Hepatocyte (in vitro differentiated cells): ENCODE measurements at regions not wholly inside any gene's neighbourhood (a gene's known extent, or its start where the extent isn't known, plus 50 kb on each side); places are given as distances from the start of the nearest gene placed in this dataset.

Source experiments
- DNase-seq: peaks from one replicate; pipeline ENCODE4 v3.0.0-alpha.2; 2016; ENCODE audit warnings: low spot score
- H2AFZ ChIP-seq: fragments of 200-600 bp; sonication (generic); 2 replicates; pipeline ENCODE4 v1.6.0; 2016; ENCODE audit warnings: antibody characterized with exemption, mild to moderate bottlenecking
- H3K27ac ChIP-seq: fragments of 200-600 bp; sonication (generic); 2 replicates; pipeline ENCODE4 v1.5.1; 2016; ENCODE audit warnings: mild to moderate bottlenecking
- H3K27me3 ChIP-seq: fragments of 200-600 bp; sonication (generic); 2 replicates; pipeline ENCODE4 v1.6.1; 2016
- H3K36me3 ChIP-seq: fragments of 200-600 bp; sonication (generic); replicated peaks from 2 replicates; pipeline ENCODE4 v1.5.1; 2016; ENCODE audit warnings: low read depth; ENCODE audit not compliant: insufficient read depth
- H3K4me1 ChIP-seq: fragments of 200-600 bp; sonication (generic); 2 replicates; pipeline ENCODE4 v1.5.1; 2016; ENCODE audit warnings: mild to moderate bottlenecking, moderate library complexity; ENCODE audit not compliant: insufficient read depth
- H3K4me2 ChIP-seq: fragments of 200-600 bp; sonication (generic); 2 replicates; pipeline ENCODE4 v1.6.0; 2016
- H3K4me3 ChIP-seq: fragments of 200-600 bp; sonication (generic); 2 replicates; pipeline ENCODE4 v1.5.1; 2016; ENCODE audit warnings: mild to moderate bottlenecking
- H3K79me2 ChIP-seq: fragments of 200-600 bp; sonication (generic); 2 replicates; pipeline ENCODE4 v1.6.0; 2017; ENCODE audit warnings: mild to moderate bottlenecking
- H3K9me2 ChIP-seq: fragments of 200-600 bp; sonication (generic); replicated peaks from 2 replicates; pipeline ENCODE4 v1.6.0; 2017; ENCODE audit warnings: mild to moderate bottlenecking; ENCODE audit not compliant: insufficient read depth
- H3K9me3 ChIP-seq: fragments of 200-600 bp; sonication (generic); 2 replicates; pipeline ENCODE4 v1.5.1; 2016; ENCODE audit warnings: low read depth, mild to moderate bottlenecking
- H4K20me1 ChIP-seq: fragments of 200-600 bp; sonication (generic); 2 replicates; pipeline ENCODE4 v1.6.0; 2016; ENCODE audit warnings: mild to moderate bottlenecking; ENCODE audit not compliant: insufficient read depth, poor library complexity, severe bottlenecking
- CTCF ChIP-seq: fragments of 200-600 bp; sonication (generic); IDR thresholded peaks from 2 replicates; pipeline ENCODE4 v1.5.1; 2016; ENCODE audit warnings: antibody characterized with exemption, mild to moderate bottlenecking; ENCODE audit not compliant: poor library complexity
- EZH2 ChIP-seq: fragments of 200-600 bp; sonication (generic); IDR thresholded peaks from 2 replicates; pipeline ENCODE4 v1.6.1; 2016; ENCODE audit warnings: antibody characterized with exemption, mild to moderate bottlenecking, borderline replicate concordance
- EZH2phosphoT487 ChIP-seq: fragments of 200-600 bp; sonication (generic); IDR thresholded peaks from one replicate; pipeline ENCODE4 v1.6.1; 2018; ENCODE audit warnings: antibody characterized with exemption, mild to moderate bottlenecking, low read depth, moderate library complexity; ENCODE audit not compliant: unreplicated experiment, severe bottlenecking
- WGBS: methylation state at CpG from one replicate; pipeline ENCODE4 v1.1.6; 2016; ENCODE audit warnings: low lambda C conversion rate; ENCODE audit errors: missing lambda C conversion rate; 5-methylcytosine and 5-hydroxymethylcytosine counted together

GRCh38 chr2:19536136-19536535 lies 177.7 kb upstream of the OSR1 start:
- Histone ChIP-seq H3K4me3 (no peak overlapping the region), H4K20me1 (no peaks in the 10 kb centered on the region), H3K79me2 (no peaks in the 10 kb centered on the region), H3K9me3 (no peaks in the 10 kb centered on the region), H3K27me3 (no peaks in the 10 kb centered on the region), H3K4me1 (peaks cover 6% of the 10 kb centered on the region), H3K36me3 (no peaks in the 10 kb centered on the region), H3K9me2 (no peaks in the 10 kb centered on the region), H3K27ac (no peak overlapping the region), H3K4me2 (no peak overlapping the region), H2AFZ (no peak overlapping the region)
- TF ChIP-seq EZH2phosphoT487: no peak
- no peak for TF ChIP-seq CTCF
- no peak for TF ChIP-seq EZH2
- WGBS: 90% methylated on average over 3 of the region's 3 CpGs
- DNase-seq: no peak

- Histone ChIP-seq H3K9me2 (no peaks in the 10 kb centered on the region), H2AFZ (no peak overlapping the region), H3K4me2 (no peak overlapping the region), H3K27me3 (no peaks in the 10 kb centered on the region), H4K20me1 (no peaks in the 10 kb centered on the region), H3K27ac (no peak overlapping the region), H3K79me2 (no peaks in the 10 kb centered on the region), H3K4me1 (no peaks in the 10 kb centered on the region), H3K36me3 (no peaks in the 10 kb centered on the region), H3K4me3 (no peak overlapping the region), H3K9me3 (no peaks in the 10 kb centered on the region)
- no peak for DNase-seq
- TF ChIP-seq EZH2 (no peak), CTCF (no peak), EZH2phosphoT487 (no peak)
- 92% methylated on average over 1 of the region's 1 CpG for WGBS
These were observed 174.2 kb upstream of the OSR1 start for GRCh38 chr2:19532547-19533196.

- TF ChIP-seq EZH2phosphoT487: no peak
- no peak for TF ChIP-seq EZH2
- no peak for TF ChIP-seq CTCF
- Histone ChIP-seq H3K9me3 (no peaks in the 10 kb centered on the region), H3K9me2 (no peaks in the 10 kb centered on the region), H2AFZ (no peak overlapping the region), H3K4me2 (no peak overlapping the region), H3K4me1 (no peaks in the 10 kb centered on the region), H3K36me3 (no peaks in the 10 kb centered on the region), H3K27me3 (no peaks in the 10 kb centered on the region), H3K27ac (no peak overlapping the region), H3K79me2 (no peaks in the 10 kb centered on the region), H4K20me1 (no peaks in the 10 kb centered on the region), H3K4me3 (no peak overlapping the region)
- no peak for DNase-seq
- 63% methylated on average over 3 of the region's 3 CpGs for WGBS
These were observed 171.3 kb upstream of the OSR1 start for GRCh38 chr2:19529677-19530076.
